Posterior cingulate gyrus (tissue), 11 donors: ENCODE measurements at regions not wholly inside any gene's neighbourhood (a gene's known extent, or its start where the extent isn't known, plus 50 kb on each side); places are given as distances from the start of the nearest gene placed in this dataset.
A peak's percentile ranks its signal among the peaks of the same experiment; 100 is the strongest.
"Not testable (repeated sequence)": the region's sequence is repeated elsewhere in the genome, so short reads cannot be mapped to it uniquely, and the experiment has no call there.

Source experiments
- DNase-seq, 10 donors: peaks; one replicate each; pipeline versions ENCODE4 v3.0.0 to v3.0.0-alpha.2; 2020 to 2021; ENCODE audit warnings: mixed read lengths in 3 of 10
- intact Hi-C: fragments of 100-400 bp; cut with DNase I; formaldehyde crosslinking; loops from one replicate; pipeline ENCODE4 v1.15.1; 2023

DNA sequence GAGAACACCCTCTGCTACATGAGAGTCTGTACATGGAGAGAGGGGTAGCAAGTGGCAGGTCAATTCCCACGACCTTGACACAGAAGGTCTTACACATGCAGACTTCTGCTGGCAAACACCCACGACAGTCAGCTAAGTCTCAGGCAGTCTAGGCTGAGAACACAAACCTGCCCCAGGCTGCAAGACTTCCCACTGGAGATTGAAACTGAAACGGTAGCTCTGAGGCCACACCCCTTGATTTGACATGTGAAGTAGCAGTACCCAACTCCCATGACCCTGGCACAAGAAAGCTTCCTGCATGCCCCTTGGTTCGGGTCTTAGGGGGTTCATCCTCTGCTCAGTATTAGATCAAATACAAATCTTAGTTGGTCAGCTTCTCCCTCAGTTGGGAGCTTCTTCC is 420.8 kb upstream of the NDN start:
- DNase-seq, intact Hi-C loops: not testable (repeated sequence)

DNA sequence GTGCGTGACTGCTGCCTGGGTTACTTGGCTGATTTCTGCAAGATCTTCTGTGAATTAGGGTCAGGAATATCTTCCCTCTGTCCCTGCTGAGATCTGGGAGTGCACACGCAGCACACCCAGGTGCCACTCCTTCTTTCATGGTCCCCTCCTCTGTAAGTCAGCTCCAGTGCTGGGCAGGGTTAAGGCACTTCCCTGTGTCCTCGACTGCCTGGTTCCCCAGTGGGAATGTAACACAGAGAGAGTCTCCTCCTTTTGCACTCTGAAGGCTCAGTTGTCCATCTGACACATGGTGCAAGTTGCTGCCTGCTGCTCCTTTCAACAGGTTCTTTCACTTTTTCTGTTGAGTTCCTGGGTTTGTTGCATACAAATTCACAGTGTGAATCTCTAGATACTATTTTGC is 421.2 kb upstream of the NDN start:
- DNase-seq, intact Hi-C loops: not testable (repeated sequence)

DNA sequence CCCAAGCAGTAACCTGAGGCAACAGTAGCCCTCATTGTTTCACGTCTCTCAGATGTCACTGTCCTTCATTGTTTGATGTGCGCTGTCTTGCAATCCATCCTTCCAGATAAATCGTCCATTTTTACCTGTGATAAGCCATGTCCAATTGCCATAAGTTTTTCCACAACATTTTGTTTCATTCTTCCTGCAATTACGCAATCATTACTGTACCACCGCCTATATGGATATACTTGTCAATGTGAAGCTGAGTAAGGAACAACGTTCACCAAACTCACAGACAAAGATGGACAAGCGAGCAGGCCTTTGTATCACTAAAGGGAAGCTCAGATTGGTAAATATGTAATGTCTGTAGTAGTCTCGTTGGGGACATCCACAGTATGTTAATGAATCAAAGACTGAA is 452.5 kb upstream of the NDN start:
- intact Hi-C loops, DNase-seq: not testable (repeated sequence)

DNA sequence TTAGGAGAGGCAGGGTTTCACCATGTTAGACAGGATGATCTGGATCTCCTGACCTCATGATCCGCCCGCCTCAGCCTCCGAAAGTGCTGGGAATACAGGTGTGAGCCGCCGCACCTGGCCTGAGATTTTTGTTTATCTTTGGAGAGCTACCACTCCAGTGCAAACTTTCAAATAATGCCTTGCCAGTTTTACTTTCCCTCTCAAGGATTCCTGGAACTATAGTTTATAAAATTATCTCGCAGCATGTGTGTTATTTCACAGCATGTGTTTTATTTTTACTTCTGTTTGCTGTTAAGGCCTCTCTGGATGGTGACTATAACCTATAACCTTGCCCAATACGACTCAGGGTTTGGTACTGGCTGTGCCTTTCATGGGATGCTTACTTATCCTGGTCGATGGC is 458.0 kb upstream of the NDN start:
- DNase-seq, intact Hi-C loops: not testable (repeated sequence)

DNA sequence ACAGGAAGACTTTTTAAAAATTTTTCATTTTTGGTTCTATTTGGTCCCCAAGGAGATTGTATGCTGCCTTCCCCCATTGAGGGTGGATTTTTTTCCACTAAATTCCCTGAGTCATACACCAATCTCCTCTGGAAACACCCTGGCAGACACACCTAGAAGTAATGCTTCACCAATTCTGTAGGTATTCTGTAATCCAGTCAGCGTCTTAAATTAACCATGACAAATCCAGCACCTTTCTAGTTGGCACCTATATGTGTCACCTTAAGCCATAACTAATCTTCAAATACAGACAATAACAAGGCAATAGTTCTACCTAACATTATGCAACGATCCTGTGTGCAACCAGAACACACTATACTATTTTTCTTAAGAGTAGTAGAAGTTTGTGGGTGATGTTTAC is 459.1 kb upstream of the NDN start:
- no peak for DNase-seq
- intact Hi-C loops, result no loop called here

DNA sequence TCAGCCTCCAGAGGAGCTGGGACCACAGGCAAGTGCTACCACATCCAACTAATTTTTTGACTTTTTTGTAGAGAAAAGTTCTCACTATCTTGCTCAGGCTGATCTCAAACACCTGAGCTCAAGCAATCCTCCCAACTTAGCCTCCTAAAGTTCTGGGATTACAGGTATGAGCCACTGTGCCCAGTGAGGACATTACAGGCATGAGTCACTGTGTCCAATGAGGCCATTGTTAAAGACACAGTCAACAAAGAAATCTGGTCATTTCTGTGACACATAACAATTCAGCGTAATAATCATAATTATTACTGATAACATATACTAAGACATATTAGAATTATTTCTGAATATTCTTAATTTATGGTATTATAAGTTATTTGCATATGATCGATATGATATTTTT is 463.4 kb upstream of the NDN start:
- intact Hi-C loops, result no loop called here
- no peak for DNase-seq

DNA sequence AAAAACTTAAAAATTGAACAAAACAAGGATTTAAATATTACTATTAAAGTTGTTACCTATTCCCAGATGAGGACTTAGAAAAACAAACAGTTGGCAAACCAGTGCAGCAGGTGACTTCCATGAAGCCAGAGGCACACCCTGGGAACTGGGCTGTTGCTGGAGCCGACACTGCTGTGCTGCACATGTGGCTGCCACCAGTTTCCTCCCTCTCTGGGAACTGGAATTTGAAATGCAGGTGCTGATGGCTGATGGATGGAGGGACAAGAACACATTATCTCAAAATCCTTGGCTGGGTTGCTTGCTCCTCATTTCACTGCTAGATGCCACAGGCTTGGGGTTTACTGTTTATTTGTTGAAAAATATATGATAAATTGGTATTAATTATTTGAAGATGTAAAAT is 471.2 kb upstream of the NDN start:
- intact Hi-C loops, DNase-seq: not testable (repeated sequence)

DNA sequence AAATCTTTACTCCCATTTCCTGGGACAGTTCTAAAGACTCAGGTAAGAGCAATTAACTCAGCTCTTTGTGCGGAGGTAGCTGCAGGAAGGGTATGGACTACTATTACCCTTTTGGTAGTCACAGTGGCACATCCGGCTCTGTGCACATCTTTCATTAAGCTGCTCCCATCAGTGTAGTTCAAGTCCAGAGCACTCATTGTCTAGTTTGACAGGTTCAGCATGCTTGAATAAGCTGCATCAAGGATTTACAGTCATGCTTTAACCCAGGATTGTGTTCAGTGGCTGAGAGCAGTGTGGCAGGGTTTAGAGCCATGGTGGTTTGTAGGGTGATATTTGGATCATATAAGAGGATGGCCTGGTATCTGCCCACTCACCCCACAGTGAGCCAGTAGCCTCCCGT is 478.4 kb upstream of the NDN start:
- DNase-seq, intact Hi-C loops: not testable (repeated sequence)

DNA sequence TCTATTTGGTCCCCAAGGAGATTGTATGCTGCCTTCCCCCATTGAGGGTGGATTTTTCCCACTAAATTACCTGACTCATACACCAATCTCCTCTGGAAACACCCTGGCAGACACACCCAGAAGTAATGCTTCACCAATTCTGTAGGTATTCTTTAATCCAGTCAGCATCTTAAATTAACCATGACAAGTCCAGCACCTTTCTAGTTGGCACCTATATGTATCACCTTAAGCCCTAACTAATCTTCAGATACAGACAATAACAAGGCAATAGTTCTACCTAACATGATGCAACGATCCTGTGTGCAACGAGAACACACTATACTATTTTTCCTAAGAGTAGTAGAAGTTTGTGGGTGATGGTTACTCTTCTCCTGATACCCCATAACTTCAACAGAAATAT is 473.3 kb upstream of the NPAP1 start:
- intact Hi-C loops, DNase-seq: not testable (repeated sequence)

DNA sequence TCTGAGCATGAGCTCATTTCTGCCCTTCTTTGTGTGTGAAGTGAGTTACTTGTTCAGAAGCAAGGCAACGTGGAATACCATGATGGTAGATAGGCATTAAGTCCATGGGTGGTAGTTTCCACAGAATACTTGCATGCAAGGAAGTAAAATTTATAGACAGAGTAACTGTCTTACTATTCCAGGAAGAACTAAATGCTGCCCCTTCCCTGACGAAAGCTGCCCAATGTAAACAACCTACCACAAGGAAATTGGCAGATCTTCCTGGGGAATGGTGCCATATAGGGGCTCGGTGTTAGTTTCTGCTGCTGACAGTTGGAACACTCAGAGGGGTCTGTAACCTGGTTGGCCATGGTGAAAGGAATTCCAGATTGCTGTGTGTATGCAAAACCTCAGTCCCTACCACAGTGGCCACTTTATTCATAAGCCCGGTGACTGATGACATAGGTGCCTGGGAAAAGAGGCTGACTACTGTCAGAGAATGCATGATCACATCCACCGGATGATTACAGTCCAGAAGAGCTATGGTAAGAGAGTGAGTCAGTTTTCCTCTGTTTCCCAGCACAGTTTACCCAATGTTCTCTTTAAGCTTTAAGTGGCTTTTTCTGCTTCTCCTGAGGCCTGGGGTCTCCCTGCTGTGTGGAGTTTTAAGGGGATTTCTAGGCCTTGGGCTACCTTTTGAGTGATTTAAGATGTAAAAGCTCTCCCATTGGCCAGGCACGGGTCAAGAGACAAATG is 463.7 kb upstream of the NPAP1 start:
- DNase-seq, intact Hi-C loops: not testable (repeated sequence)

DNA sequence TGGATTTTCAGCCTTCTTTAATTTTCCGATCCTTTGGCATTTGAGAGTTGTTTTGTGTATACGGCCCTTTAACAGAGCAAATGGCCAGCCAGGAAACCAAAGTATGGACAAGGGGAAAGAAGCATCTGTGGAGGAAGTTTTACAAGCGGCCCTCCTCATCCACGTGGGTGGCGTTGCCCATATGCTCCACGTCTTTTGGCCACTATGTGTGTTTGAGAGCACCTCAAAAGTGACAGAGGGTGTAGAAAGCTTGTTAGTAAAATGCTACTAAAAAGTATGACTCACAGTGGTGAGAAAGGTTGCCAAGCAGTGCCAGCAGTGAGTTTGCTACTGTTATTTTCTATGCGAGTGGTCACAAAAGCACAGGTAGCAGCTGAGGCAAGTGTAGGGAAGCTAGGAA is 451.8 kb upstream of the NPAP1 start:
- intact Hi-C loops, result no loop called here
- peak in 2 of 10 donors; percentile 68 to 69 for DNase-seq

DNA sequence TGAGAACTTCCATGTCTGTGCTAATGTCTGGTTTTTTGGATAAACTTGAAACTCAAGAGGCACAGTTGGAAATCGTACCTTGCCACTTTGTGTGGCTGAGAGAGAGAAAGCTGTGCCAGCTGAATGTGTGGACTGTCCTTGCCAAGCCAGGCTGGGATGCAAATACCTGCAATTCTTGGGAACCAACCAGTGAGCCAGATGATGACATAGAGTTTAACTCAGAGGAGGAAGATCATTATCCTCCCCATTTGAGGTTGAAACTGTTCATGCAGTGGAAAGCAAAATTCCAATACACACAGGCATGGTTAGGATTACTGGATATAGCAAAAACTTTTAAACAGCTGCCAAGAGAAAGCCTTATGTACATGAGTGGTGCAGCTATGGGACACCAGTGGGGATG is 451.4 kb upstream of the NPAP1 start:
- intact Hi-C loops, result no loop called here

DNA sequence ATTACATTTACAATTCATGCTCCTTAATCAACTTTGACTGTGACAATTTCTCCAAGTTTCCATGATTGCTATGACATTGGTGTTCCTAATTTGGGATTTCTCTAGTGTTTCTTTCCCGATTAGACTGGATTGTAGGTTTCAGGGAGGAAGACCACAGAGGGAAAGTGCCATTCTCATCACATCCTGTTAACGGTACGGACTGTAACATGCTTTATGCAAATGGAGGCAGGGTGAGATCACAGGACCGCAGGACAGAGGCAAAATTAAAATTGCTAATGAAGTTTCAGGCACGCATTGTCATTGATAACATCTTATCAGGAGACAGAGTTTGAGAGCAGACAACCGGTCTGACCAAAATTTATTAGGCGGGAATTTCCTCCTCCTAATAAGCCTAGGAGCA is 446.7 kb upstream of the NPAP1 start:
- intact Hi-C loops, result not testable (repeated sequence)

More for the DNA sequence above, 451.4 kb upstream of the NPAP1 start:
- DNase-seq, result no peak

DNA sequence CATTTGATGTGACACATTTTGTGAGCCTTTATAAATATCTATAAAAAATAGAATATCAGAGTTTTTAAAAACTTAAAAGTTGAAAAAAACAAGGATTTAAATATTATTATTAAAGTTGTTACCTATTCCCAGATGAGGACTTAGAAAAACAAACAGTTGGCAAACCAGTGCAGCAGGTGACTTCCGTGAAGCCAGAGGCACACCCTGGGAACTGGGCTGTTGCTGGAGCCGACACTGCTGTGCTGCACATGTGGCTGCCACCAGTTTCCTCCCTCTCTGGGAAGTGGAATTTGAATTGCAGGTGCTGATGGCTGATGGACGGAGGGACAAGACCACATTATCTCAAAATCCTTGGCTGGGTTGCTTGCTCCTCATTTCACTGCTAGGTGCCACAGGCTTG is 442.4 kb upstream of the NPAP1 start:
- DNase-seq, result peak in 2 of 10 donors; percentile 56 to 72
- intact Hi-C loops, result not testable (repeated sequence)

More for the DNA sequence above, 446.7 kb upstream of the NPAP1 start:
- not testable (repeated sequence) for DNase-seq

DNA sequence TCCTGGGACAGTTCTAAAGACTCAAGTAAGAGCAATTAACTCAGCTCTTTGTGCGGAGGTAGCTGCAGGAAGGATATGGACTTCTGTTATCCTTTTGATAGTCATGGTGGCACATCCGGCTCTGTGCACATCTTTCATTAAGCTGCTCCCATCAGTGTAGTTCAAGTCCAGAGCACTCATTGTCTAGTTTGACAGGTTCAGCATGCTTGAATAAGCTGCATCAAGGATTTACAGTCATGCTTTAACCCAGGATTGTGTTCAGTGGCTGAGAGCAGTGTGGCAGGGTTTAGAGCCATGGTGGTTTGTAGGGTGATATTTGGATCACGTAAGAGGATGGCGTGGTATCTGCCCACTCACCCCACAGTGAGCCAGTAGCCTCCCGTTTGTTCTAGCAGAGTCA is 435.0 kb upstream of the NPAP1 start:
- intact Hi-C loops, DNase-seq: not testable (repeated sequence)

DNA sequence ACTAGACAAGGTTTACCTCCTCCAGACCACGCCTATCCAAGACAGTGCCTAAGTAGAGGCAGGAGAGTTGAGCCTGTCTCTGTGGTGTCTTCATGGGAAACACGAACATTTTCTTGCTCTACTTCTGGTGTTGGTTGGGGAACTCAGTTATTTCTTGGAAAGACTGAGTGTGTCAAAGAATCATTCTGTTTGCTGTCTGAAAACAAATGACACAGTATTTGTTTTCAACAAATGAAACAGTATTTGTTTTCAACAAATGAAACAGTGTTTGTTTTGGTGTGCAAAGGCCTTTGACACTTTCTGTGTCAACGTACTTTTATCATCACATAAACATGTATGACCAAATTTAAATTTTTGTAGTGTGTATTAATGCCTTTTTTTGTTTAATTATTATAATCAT is 416.5 kb upstream of the NPAP1 start:
- intact Hi-C loops, DNase-seq: not testable (repeated sequence)

DNA sequence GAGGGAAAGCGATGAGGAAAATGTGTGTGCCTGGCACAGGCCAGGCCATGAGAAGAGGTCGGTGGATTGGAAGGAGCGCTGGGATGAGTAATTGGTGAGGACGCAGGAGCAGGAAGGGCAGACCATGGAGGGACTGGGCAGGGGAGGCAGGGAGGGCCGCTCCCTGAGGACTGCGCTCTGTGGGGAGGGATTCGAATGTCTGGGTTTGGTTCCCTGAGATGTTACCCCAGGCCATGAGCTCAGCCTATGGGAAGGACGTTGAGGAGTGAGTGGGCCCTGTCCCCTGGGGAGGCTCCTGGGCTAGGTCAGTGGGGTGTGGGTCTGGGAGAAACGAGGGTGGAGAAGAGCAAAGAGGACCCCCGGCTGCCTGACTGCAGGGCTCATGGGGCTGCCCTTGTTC is 415.2 kb upstream of the NPAP1 start:
- DNase-seq, intact Hi-C loops: not testable (repeated sequence)

DNA sequence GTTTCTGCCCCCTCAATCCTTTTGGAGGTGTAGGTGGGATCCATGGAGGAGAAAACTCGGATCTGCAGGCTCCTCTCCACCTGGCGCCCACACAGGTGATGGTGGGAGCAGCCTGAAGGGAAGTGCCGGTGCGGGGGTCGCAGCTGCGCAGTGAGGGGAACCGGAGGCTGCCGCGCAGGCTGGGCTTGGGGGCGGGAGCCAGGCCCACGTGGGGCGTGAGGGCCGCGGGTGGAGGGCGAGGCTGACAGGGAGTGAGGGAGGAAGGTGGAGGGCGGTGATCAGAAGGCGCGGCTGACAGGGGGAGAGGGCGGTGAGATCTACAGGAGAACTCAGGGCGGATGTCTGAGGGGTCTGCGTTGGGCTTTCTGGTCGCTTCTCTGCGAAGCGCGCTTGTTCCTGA is 414.7 kb upstream of the NPAP1 start:
- intact Hi-C loops, DNase-seq: not testable (repeated sequence)

DNA sequence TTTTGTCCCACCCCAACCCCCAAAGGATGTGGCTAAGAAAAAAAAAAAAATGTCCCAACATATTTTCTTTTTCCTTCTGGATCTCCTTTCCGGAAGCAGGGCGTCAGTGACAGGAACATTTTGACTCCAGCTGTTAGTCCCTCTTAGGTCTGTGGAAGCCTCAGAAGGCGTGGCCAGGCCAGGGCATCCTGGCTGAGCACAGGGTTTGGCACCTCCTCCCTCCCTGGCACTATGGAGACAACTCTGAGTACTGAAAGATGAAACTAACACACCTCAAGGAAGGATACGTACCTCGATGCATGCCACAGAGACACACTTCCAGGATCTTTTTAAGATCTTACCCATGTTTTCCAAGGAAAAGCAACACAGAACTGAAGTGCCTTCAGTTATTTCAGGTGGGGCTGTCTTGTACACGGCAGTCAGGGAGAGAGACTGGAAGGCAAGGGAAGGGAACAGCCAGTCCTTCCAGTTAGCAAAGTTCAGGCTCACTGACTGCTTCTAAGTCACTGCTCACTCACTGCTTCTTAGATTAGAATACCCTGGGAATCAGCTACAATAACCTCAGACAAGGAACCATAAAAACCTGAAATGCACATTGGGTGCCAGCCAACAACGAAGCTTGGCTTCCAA is 406.9 kb upstream of the NPAP1 start:
- DNase-seq, intact Hi-C loops: not testable (repeated sequence)

DNA sequence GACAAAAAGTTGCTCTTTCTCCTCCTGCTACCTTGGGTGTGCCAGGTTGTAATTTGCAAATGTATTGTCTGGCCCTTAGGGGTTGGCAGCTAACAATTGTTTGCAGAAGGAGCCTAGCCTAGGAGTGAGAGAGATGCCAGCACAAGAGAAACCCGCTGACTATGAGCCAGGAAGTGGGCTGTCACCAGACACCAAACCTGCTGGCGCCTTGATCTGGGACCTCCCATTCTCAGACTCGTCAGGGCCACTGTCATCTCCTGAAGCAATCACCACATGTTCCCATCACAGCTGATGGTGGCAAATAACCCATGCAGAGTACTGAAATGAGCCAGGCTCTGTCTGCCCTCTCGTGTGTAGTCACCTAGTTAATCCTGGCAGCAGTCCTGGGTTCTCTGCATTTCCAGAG is 406.4 kb upstream of the NPAP1 start:
- intact Hi-C loops, result no loop called here
- peak in 1 of 10 donors; percentile 35 for DNase-seq

DNA sequence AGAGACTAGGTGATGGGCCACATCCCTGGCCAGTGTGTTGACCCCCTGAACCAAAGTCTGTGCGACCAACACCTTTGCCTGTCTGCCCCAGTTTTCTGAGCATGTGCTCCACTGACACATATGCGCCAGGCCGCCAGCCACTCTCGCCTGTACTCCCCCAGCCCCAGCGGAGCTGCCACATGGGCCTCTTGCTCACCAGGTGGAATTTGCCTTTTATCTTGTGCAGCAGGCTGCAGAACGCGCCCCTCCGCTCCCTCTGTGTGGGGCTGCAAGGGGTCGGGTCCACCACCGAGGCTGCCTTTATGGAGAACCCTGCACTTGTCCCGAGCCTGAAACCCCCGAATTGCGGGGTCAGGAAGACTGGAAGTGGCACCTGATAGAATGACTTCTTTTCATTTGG is 405.7 kb upstream of the NPAP1 start:
- peak in 1 of 10 donors; percentile 40 for DNase-seq
- intact Hi-C loops, result no loop called here
